ENCODE measurements at regions not wholly inside any gene's neighbourhood (a gene's known extent, or its start where the extent isn't known, plus 50 kb on each side); places are given as distances from the start of the nearest gene placed in this dataset.

GRCh38 chr9:8252445-8252844 lies 452.9 kb upstream of the DMAC1 start:
- Histone ChIP-seq H4K20me1 (ENCODE audit: control insufficient read depth, insufficient read depth, insufficient read length) (no peaks in the 10 kb centered on the region), H2AK5ac (ENCODE audit: insufficient read length, low read length) (no peak overlapping the region), H3K23me2 (ENCODE audit: insufficient read length, low read depth, low read length, poor library complexity, severe bottlenecking) (no peaks in the 10 kb centered on the region), H3K79me2 (ENCODE audit: insufficient read depth, low read length) (no peaks in the 10 kb centered on the region), H3K9ac (ENCODE audit: extremely low read depth, insufficient read length, low read length) (no peak overlapping the region), H2BK20ac (ENCODE audit: low read depth, low read length, poor library complexity, severe bottlenecking) (no peak overlapping the region), H3K4ac (ENCODE audit: low read depth, low read length) (no peak overlapping the region), H2BK12ac (ENCODE audit: insufficient read length, low read depth, low read length) (no peak overlapping the region), H3K4me1 (ENCODE audit: insufficient read depth, low read length) (no peaks in the 10 kb centered on the region; the same call in 1 of the 2 replicates), H3K4me2 (ENCODE audit: insufficient read depth, insufficient read length, low read length) (no peak overlapping the region), H3K14ac (ENCODE audit: insufficient read depth, low read length) (no peak overlapping the region), H3K23ac (ENCODE audit: insufficient read length, low read depth, low read length) (no peak overlapping the region), H3T11ph (ENCODE audit: low read length) (no peak overlapping the region), H4K91ac (ENCODE audit: insufficient read length, low read depth, low read length) (no peak overlapping the region), H4K8ac (replicated peaks; ENCODE audit: insufficient read length, low read depth, low read length) (no peak overlapping the region), H3K27ac (ENCODE audit: insufficient read length, low read depth, low read length) (no peak overlapping the region), H2BK5ac (ENCODE audit: insufficient read length, low read length) (no peak overlapping the region), H2BK120ac (ENCODE audit: low read depth, low read length, poor library complexity, severe bottlenecking) (no peak overlapping the region), H4K5ac (ENCODE audit: insufficient read length, low read depth, low read length) (no peak overlapping the region), H3K18ac (ENCODE audit: insufficient read length, low read depth, low read length) (no peak overlapping the region), H3K27me3 (ENCODE audit: insufficient read depth, low read length) (no peaks in the 10 kb centered on the region), H3K79me1 (ENCODE audit: insufficient read depth, low read depth, low read length, poor library complexity, severe bottlenecking) (no peaks in the 10 kb centered on the region), H2AFZ (ENCODE audit: low read length) (no peak overlapping the region), H2BK15ac (ENCODE audit: low read depth, low read length) (no peak overlapping the region), H3K56ac (ENCODE audit: insufficient read length, low read depth, low read length) (no peak overlapping the region), H3K9me3 (ENCODE audit: control insufficient read depth, low read depth, low read length) (no peaks in the 10 kb centered on the region)
- Mint-ChIP-seq H3K4me3 (no peak overlapping the region), H3K4me1 (peaks cover 0 to 7% of the 10 kb centered on the region in 2 experiments; a peak in 1 of 4 replicates), H3K27ac (no peak overlapping the region), H3K27me3 (ENCODE audit: low read depth) (no peaks in the 10 kb centered on the region), H3K9me3 (no peaks in the 10 kb centered on the region), H3K36me3 (ENCODE audit: insufficient read depth in 1 of 3, low read depth in 3 of 3) (no peaks in the 10 kb centered on the region)
- no peak for DNase-seq
- WGBS (ENCODE audit: extremely low coverage, insufficient read length, low lambda C conversion rate): no CpG with 5 or more reads among the region's 4 CpGs
- no peak for TF ChIP-seq CTCF (conservative IDR thresholded peaks at IDR 0.05)

Data from H9 (cell line).